GM23338 (cell line): ENCODE measurements at regions not wholly inside any gene's neighbourhood (a gene's known extent, or its start where the extent isn't known, plus 50 kb on each side); places are given as distances from the start of the nearest gene placed in this dataset.

ENCODE experiments used
- CREB1 ChIP-seq: fragments of 250-450 bp; sonication (Bioruptor Pico); IDR thresholded peaks from 2 replicates; pipeline ENCODE4 v1.5.0; 2020; ENCODE audit warnings: low read depth, mild to moderate bottlenecking, moderate library complexity
- EZH2 ChIP-seq: fragments of 200-600 bp; sonication (generic); IDR thresholded peaks from one replicate; pipeline ENCODE4 v1.8.0; 2017; ENCODE audit warnings: antibody characterized with exemption, mild to moderate bottlenecking, low read depth; ENCODE audit not compliant: unreplicated experiment
- EZH2phosphoT487 ChIP-seq: fragments of 200-600 bp; sonication (generic); IDR thresholded peaks from one replicate; pipeline ENCODE4 v1.8.1; 2018; ENCODE audit warnings: antibody characterized with exemption; ENCODE audit not compliant: unreplicated experiment
- JUNB ChIP-seq: IDR thresholded peaks from one replicate; pipeline ENCODE4 v1.6.1; 2016; ENCODE audit warnings: antibody characterized with exemption; ENCODE audit not compliant: unreplicated experiment
- NANOG ChIP-seq: IDR thresholded peaks from 2 replicates; pipeline ENCODE4 v1.6.1; 2016; ENCODE audit warnings: antibody characterized with exemption, borderline replicate concordance
- POLR2AphosphoS5 ChIP-seq: IDR thresholded peaks from 2 replicates; pipeline ENCODE4 v1.6.1; 2016; ENCODE audit warnings: antibody characterized with exemption, low read depth
- ZNF114 ChIP-seq: fragments of 250-450 bp; sonication (Bioruptor Pico); IDR thresholded peaks from 2 replicates; pipeline ENCODE4 v1.5.0; 2020; ENCODE audit warnings: mild to moderate bottlenecking, moderate library complexity
- ZNF331 ChIP-seq: fragments of 250-450 bp; sonication (Bioruptor Pico); IDR thresholded peaks from 2 replicates; pipeline ENCODE4 v1.5.0; 2020; ENCODE audit warnings: low read depth, mild to moderate bottlenecking, moderate library complexity
- TF ChIP-seq, protein P1 (sequence below), 2 experiments: fragments of 200-600 bp in 1 of 2; sonication (generic) in 1 of 2; conservative IDR thresholded peaks; 2 replicates each; pipeline versions ENCODE4 v1.5.1 to v1.6.1; 2016 to 2017; ENCODE audit warnings: antibody characterized with exemption in 2 of 2, low read depth in 2 of 2, mild to moderate bottlenecking in 2 of 2, moderate library complexity in 1 of 2
- TF ChIP-seq, protein P2 (sequence below): IDR thresholded peaks from one replicate; pipeline ENCODE4 v1.6.1; 2018; ENCODE audit warnings: antibody characterized with exemption; ENCODE audit not compliant: unreplicated experiment
- TF ChIP-seq, protein P3 (sequence below): IDR thresholded peaks from 2 replicates; pipeline ENCODE4 v1.6.1; 2016; ENCODE audit warnings: antibody characterized with exemption
- TF ChIP-seq, protein P4 (sequence below): fragments of 250-450 bp; sonication (Bioruptor Pico); IDR thresholded peaks from 2 replicates; pipeline ENCODE4 v1.5.0; 2020; ENCODE audit warnings: mild to moderate bottlenecking, moderate library complexity

DNA sequence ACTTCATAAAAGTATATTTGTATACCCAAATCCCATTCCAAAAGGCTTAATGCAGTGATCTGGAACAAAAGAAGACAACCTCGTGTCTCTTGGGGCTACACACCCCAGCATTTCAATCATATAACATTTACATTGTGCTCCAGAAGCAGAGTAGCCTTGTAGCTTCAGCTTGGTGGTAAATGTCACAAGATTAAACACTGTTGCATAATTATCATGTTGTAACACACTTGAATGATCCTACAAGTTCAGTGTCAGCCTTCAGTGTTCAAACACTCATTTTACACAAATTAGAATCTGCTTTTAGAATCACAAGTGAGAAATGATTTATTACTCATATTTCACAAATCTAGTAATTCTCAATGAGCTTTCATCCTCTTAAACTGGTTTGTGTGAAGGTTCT, 122.6 kb downstream of the CNTN3 start:
- no peak for TF ChIP-seq EZH2
- TF ChIP-seq, protein P1, sequence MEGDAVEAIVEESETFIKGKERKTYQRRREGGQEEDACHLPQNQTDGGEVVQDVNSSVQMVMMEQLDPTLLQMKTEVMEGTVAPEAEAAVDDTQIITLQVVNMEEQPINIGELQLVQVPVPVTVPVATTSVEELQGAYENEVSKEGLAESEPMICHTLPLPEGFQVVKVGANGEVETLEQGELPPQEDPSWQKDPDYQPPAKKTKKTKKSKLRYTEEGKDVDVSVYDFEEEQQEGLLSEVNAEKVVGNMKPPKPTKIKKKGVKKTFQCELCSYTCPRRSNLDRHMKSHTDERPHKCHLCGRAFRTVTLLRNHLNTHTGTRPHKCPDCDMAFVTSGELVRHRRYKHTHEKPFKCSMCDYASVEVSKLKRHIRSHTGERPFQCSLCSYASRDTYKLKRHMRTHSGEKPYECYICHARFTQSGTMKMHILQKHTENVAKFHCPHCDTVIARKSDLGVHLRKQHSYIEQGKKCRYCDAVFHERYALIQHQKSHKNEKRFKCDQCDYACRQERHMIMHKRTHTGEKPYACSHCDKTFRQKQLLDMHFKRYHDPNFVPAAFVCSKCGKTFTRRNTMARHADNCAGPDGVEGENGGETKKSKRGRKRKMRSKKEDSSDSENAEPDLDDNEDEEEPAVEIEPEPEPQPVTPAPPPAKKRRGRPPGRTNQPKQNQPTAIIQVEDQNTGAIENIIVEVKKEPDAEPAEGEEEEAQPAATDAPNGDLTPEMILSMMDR (conservative IDR thresholded peaks at IDR 0.05; ENCODE audit: low read depth in 2 of 2), result no peak
- TF ChIP-seq EZH2phosphoT487, result no peak
- TF ChIP-seq POLR2AphosphoS5, result no peak
- no peak for TF ChIP-seq JUNB
- no peak for TF ChIP-seq NANOG
- TF ChIP-seq ZNF114 (CRISPR knock-in tag), result no peak
- TF ChIP-seq, protein P2, sequence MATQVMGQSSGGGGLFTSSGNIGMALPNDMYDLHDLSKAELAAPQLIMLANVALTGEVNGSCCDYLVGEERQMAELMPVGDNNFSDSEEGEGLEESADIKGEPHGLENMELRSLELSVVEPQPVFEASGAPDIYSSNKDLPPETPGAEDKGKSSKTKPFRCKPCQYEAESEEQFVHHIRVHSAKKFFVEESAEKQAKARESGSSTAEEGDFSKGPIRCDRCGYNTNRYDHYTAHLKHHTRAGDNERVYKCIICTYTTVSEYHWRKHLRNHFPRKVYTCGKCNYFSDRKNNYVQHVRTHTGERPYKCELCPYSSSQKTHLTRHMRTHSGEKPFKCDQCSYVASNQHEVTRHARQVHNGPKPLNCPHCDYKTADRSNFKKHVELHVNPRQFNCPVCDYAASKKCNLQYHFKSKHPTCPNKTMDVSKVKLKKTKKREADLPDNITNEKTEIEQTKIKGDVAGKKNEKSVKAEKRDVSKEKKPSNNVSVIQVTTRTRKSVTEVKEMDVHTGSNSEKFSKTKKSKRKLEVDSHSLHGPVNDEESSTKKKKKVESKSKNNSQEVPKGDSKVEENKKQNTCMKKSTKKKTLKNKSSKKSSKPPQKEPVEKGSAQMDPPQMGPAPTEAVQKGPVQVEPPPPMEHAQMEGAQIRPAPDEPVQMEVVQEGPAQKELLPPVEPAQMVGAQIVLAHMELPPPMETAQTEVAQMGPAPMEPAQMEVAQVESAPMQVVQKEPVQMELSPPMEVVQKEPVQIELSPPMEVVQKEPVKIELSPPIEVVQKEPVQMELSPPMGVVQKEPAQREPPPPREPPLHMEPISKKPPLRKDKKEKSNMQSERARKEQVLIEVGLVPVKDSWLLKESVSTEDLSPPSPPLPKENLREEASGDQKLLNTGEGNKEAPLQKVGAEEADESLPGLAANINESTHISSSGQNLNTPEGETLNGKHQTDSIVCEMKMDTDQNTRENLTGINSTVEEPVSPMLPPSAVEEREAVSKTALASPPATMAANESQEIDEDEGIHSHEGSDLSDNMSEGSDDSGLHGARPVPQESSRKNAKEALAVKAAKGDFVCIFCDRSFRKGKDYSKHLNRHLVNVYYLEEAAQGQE, result no peak
- TF ChIP-seq CREB1 (CRISPR knock-in tag), result no peak
- TF ChIP-seq, protein P3, sequence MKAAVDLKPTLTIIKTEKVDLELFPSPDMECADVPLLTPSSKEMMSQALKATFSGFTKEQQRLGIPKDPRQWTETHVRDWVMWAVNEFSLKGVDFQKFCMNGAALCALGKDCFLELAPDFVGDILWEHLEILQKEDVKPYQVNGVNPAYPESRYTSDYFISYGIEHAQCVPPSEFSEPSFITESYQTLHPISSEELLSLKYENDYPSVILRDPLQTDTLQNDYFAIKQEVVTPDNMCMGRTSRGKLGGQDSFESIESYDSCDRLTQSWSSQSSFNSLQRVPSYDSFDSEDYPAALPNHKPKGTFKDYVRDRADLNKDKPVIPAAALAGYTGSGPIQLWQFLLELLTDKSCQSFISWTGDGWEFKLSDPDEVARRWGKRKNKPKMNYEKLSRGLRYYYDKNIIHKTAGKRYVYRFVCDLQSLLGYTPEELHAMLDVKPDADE, result no peak
- TF ChIP-seq, protein P4, sequence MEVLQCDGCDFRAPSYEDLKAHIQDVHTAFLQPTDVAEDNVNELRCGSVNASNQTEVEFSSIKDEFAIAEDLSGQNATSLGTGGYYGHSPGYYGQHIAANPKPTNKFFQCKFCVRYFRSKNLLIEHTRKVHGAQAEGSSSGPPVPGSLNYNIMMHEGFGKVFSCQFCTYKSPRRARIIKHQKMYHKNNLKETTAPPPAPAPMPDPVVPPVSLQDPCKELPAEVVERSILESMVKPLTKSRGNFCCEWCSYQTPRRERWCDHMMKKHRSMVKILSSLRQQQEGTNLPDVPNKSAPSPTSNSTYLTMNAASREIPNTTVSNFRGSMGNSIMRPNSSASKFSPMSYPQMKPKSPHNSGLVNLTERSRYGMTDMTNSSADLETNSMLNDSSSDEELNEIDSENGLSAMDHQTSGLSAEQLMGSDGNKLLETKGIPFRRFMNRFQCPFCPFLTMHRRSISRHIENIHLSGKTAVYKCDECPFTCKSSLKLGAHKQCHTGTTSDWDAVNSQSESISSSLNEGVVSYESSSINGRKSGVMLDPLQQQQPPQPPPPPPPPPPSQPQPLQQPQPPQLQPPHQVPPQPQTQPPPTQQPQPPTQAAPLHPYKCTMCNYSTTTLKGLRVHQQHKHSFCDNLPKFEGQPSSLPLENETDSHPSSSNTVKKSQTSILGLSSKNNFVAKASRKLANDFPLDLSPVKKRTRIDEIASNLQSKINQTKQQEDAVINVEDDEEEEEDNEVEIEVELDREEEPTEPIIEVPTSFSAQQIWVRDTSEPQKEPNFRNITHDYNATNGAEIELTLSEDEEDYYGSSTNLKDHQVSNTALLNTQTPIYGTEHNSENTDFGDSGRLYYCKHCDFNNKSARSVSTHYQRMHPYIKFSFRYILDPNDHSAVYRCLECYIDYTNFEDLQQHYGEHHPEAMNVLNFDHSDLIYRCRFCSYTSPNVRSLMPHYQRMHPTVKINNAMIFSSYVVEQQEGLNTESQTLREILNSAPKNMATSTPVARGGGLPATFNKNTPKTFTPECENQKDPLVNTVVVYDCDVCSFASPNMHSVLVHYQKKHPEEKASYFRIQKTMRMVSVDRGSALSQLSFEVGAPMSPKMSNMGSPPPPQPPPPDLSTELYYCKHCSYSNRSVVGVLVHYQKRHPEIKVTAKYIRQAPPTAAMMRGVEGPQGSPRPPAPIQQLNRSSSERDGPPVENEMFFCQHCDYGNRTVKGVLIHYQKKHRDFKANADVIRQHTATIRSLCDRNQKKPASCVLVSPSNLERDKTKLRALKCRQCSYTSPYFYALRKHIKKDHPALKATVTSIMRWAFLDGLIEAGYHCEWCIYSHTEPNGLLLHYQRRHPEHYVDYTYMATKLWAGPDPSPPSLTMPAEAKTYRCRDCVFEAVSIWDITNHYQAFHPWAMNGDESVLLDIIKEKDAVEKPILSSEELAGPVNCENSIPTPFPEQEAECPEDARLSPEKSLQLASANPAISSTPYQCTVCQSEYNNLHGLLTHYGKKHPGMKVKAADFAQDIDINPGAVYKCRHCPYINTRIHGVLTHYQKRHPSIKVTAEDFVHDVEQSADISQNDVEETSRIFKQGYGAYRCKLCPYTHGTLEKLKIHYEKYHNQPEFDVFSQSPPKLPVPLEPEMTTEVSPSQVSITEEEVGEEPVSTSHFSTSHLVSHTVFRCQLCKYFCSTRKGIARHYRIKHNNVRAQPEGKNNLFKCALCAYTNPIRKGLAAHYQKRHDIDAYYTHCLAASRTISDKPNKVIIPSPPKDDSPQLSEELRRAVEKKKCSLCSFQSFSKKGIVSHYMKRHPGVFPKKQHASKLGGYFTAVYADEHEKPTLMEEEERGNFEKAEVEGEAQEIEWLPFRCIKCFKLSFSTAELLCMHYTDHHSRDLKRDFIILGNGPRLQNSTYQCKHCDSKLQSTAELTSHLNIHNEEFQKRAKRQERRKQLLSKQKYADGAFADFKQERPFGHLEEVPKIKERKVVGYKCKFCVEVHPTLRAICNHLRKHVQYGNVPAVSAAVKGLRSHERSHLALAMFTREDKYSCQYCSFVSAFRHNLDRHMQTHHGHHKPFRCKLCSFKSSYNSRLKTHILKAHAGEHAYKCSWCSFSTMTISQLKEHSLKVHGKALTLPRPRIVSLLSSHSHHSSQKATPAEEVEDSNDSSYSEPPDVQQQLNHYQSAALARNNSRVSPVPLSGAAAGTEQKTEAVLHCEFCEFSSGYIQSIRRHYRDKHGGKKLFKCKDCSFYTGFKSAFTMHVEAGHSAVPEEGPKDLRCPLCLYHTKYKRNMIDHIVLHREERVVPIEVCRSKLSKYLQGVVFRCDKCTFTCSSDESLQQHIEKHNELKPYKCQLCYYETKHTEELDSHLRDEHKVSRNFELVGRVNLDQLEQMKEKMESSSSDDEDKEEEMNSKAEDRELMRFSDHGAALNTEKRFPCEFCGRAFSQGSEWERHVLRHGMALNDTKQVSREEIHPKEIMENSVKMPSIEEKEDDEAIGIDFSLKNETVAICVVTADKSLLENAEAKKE, result no peak
- no peak for TF ChIP-seq ZNF331 (CRISPR knock-in tag)
